22Rv1 (cell line): ENCODE measurements at regions not wholly inside any gene's neighbourhood (a gene's known extent, or its start where the extent isn't known, plus 50 kb on each side); places are given as distances from the start of the nearest gene placed in this dataset.

Experiments used
- ZFX ChIP-seq: fragments of 450-650 bp; IDR thresholded peaks from 2 replicates; pipeline ENCODE4 v1.6.1; 2017; ENCODE audit warnings: antibody characterized with exemption, borderline replicate concordance
- TF ChIP-seq, protein P1 (sequence below): fragments of 450-650 bp; IDR thresholded peaks from 2 replicates; pipeline ENCODE4 v1.5.1; 2017; ENCODE audit warnings: mild to moderate bottlenecking

DNA sequence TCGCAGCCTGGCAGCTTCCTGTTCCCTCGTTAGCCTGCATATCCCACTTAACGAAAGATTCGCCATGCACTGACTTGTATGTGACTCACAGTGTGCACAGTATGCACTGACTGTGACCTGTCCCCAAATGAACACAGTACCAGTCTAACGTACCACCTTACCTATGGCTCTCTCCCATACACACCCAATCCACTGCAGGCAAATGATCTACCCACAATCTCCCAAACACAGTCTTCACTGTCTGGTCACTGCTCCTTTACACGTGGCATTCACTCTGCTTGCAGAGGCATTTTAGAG, 163.5 kb upstream of the EEA1 start:
- TF ChIP-seq, protein P1, sequence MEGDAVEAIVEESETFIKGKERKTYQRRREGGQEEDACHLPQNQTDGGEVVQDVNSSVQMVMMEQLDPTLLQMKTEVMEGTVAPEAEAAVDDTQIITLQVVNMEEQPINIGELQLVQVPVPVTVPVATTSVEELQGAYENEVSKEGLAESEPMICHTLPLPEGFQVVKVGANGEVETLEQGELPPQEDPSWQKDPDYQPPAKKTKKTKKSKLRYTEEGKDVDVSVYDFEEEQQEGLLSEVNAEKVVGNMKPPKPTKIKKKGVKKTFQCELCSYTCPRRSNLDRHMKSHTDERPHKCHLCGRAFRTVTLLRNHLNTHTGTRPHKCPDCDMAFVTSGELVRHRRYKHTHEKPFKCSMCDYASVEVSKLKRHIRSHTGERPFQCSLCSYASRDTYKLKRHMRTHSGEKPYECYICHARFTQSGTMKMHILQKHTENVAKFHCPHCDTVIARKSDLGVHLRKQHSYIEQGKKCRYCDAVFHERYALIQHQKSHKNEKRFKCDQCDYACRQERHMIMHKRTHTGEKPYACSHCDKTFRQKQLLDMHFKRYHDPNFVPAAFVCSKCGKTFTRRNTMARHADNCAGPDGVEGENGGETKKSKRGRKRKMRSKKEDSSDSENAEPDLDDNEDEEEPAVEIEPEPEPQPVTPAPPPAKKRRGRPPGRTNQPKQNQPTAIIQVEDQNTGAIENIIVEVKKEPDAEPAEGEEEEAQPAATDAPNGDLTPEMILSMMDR = no peak
- no peak for TF ChIP-seq ZFX
